Small intestine (tissue), 7 donors: ENCODE measurements at regions not wholly inside any gene's neighbourhood (a gene's known extent, or its start where the extent isn't known, plus 50 kb on each side); places are given as distances from the start of the nearest gene placed in this dataset.
A peak's percentile ranks its signal among the peaks of the same experiment; 100 is the strongest.

Experiments
- DNase-seq, 2 donors: peaks; one replicate each; pipeline versions ENCODE4 v3.0.0 to v3.0.0-alpha.2; 2013
- FAIRE-seq: peaks from 2 replicates; lab custom pipeline; 2012; peaks lifted over from hg19 to GRCh38; lab: Jason Lieb, UNC
- H3K27ac ChIP-seq, 3 donors: one replicate each; pipeline ENCODE4 v1.5.1; 2013; ENCODE audit warnings: low read length in 2 of 3, mild to moderate bottlenecking in 2 of 3, control low read depth in 1 of 3, inconsistent platforms in 1 of 3, low read depth in 1 of 3, moderate library complexity in 1 of 3
- H3K27me3 ChIP-seq, 3 donors: one replicate each; pipeline ENCODE4 v1.6.1; 2013; ENCODE audit warnings: low read length in 3 of 3, inconsistent platforms in 1 of 3; ENCODE audit not compliant: control insufficient read depth in 3 of 3, insufficient read depth in 3 of 3
- H3K36me3 ChIP-seq, 3 donors: one replicate each; pipeline ENCODE4 v1.6.1; 2013; ENCODE audit warnings: low read length in 3 of 3, inconsistent platforms in 1 of 3, low read depth in 1 of 3, mild to moderate bottlenecking in 1 of 3, moderate library complexity in 1 of 3; ENCODE audit not compliant: control insufficient read depth in 3 of 3, insufficient read depth in 2 of 3
- H3K4me1 ChIP-seq, 3 donors: one replicate each; pipeline ENCODE4 v1.6.1; 2013; ENCODE audit warnings: low read length in 2 of 3, inconsistent platforms in 1 of 3, low read depth in 1 of 3, mild to moderate bottlenecking in 1 of 3, moderate library complexity in 1 of 3; ENCODE audit not compliant: control insufficient read depth in 3 of 3, insufficient read depth in 2 of 3
- H3K4me3 ChIP-seq, 3 donors: one replicate each; pipeline ENCODE4 v1.5.1; 2013; ENCODE audit warnings: low read length in 3 of 3, control low read depth in 1 of 3, inconsistent platforms in 1 of 3, low read depth in 1 of 3, mild to moderate bottlenecking in 1 of 3, moderate library complexity in 1 of 3
- H3K9me3 ChIP-seq, 2 donors: one replicate each; pipeline ENCODE4 v1.6.1; 2013; ENCODE audit warnings: low read depth in 1 of 2, low read length in 1 of 2; ENCODE audit not compliant: control insufficient read depth in 2 of 2, insufficient read depth in 1 of 2
- WGBS, 3 donors: extraction: QIAGEN DNeasy Blood & Tissue Kit; methylation state at CpG; one replicate each; pipeline ENCODE4 v1.1.7; 2013; 5-methylcytosine and 5-hydroxymethylcytosine counted together
- donor health status: healthy with polysubstance abuse.
- donor health status: control.
- donor health status: control.
- donor health status: Bipolar disorder and iron deficiency.
- donor health status: healthy.

GRCh38 chr4:131419147-131419546, 1729.9 kb upstream of the PCDH10 start:
- no peak for DNase-seq
- Histone ChIP-seq H3K4me1 (no peaks in the 10 kb centered on the region), H3K9me3 (peaks cover 0 to 17% of the 10 kb centered on the region in 2 donors), H3K27me3 (no peaks in the 10 kb centered on the region), H3K4me3 (no peak overlapping the region), H3K27ac (no peak overlapping the region), H3K36me3 (no peaks in the 10 kb centered on the region)
- 55 to 74% (median 61%) methylated on average over 3 of the region's 3 CpGs for WGBS, 3 donors
- FAIRE-seq: no peak

GRCh38 chr4:131426023-131426758, 1722.9 kb upstream of the PCDH10 start:
- H3K4me1 ChIP-seq: no peaks in the 10 kb centered on the region
- DNase-seq (no peak), FAIRE-seq (no peak)
- H3K27ac ChIP-seq: no peak overlapping the region
- WGBS, 3 donors: 74 to 86% (median 86%) methylated on average over 3 of the region's 3 CpGs
- H3K27me3 ChIP-seq: no peaks in the 10 kb centered on the region
- no peaks in the 10 kb centered on the region for H3K36me3 ChIP-seq
- no peak overlapping the region for H3K4me3 ChIP-seq
- H3K9me3 ChIP-seq: no peaks in the 10 kb centered on the region

- FAIRE-seq (no peak), DNase-seq (no peak)
- 44 to 88% (median 79%) methylated on average over 2 of the region's 2 CpGs for WGBS, 3 donors
- no peaks in the 10 kb centered on the region for H3K4me1 ChIP-seq
- no peak overlapping the region for H3K27ac ChIP-seq
- no peaks in the 10 kb centered on the region for H3K36me3 ChIP-seq
- no peaks in the 10 kb centered on the region for H3K27me3 ChIP-seq
- no peak overlapping the region for H3K4me3 ChIP-seq
- no peaks in the 10 kb centered on the region for H3K9me3 ChIP-seq
Measured at GRCh38 chr4:131427000-131427399, 1722.1 kb upstream of the PCDH10 start.

GRCh38 chr4:131430302-131430701, 1718.8 kb upstream of the PCDH10 start:
- Histone ChIP-seq H3K9me3 (no peaks in the 10 kb centered on the region), H3K27me3 (no peaks in the 10 kb centered on the region), H3K4me3 (no peak overlapping the region), H3K36me3 (no peaks in the 10 kb centered on the region), H3K27ac (no peak overlapping the region), H3K4me1 (no peaks in the 10 kb centered on the region)
- FAIRE-seq (no peak), DNase-seq (no peak)
- WGBS, 3 donors: 55 to 78% (median 63%) methylated on average over 3 of the region's 3 CpGs

- no peak overlapping the region for H3K4me3 ChIP-seq
- DNase-seq (no peak), FAIRE-seq (no peak)
- no peaks in the 10 kb centered on the region for H3K4me1 ChIP-seq
- H3K9me3 ChIP-seq: peaks cover 0 to 14% of the 10 kb centered on the region in 2 donors
- H3K36me3 ChIP-seq: no peaks in the 10 kb centered on the region
- no peaks in the 10 kb centered on the region for H3K27me3 ChIP-seq
- no peak overlapping the region for H3K27ac ChIP-seq
- WGBS, 3 donors: 82 to 84% (median 83%) methylated on average over 7 of the region's 7 CpGs
Measured at GRCh38 chr4:131441004-131441688, 1707.9 kb upstream of the PCDH10 start.

- DNase-seq (no peak), FAIRE-seq (peak; percentile 41)
- H3K27me3 ChIP-seq: no peaks in the 10 kb centered on the region
- H3K9me3 ChIP-seq: no peaks in the 10 kb centered on the region
- H3K27ac ChIP-seq: no peak overlapping the region
- H3K36me3 ChIP-seq: no peaks in the 10 kb centered on the region
- WGBS, 3 donors: 69 to 70% (median 70%) methylated on average over 6 of the region's 6 CpGs
- H3K4me1 ChIP-seq: no peaks in the 10 kb centered on the region
- H3K4me3 ChIP-seq: no peak overlapping the region
Measured at GRCh38 chr4:131447883-131448282, 1701.2 kb upstream of the PCDH10 start.

- Histone ChIP-seq H3K4me3 (no peak overlapping the region), H3K9me3 (no peaks in the 10 kb centered on the region), H3K27ac (no peak overlapping the region), H3K36me3 (no peaks in the 10 kb centered on the region), H3K4me1 (no peaks in the 10 kb centered on the region), H3K27me3 (no peaks in the 10 kb centered on the region)
- FAIRE-seq (no peak), DNase-seq (no peak)
- WGBS, 3 donors: 59 to 83% (median 72%) methylated on average over 1 of the region's 1 CpG
Measured at GRCh38 chr4:131450572-131451209, 1698.4 kb upstream of the PCDH10 start.

GRCh38 chr4:131459430-131460101, 1689.5 kb upstream of the PCDH10 start:
- H3K27ac ChIP-seq: no peak overlapping the region
- H3K36me3 ChIP-seq: no peaks in the 10 kb centered on the region
- H3K9me3 ChIP-seq: peaks cover 0 to 4% of the 10 kb centered on the region in 2 donors
- H3K4me3 ChIP-seq: no peak overlapping the region
- H3K4me1 ChIP-seq: no peaks in the 10 kb centered on the region
- no peak for DNase-seq
- WGBS, 3 donors: 54 to 76% (median 72%) methylated on average over 4 of the region's 4 CpGs
- no peak for FAIRE-seq
- no peaks in the 10 kb centered on the region for H3K27me3 ChIP-seq
